OCI-LY1 (cell line): ENCODE measurements at regions not wholly inside any gene's neighbourhood (a gene's known extent, or its start where the extent isn't known, plus 50 kb on each side); places are given as distances from the start of the nearest gene placed in this dataset.

Experiments
- H2AFZ ChIP-seq: fragments of 200-600 bp; sonication (generic), shearing (Covaris generic); 2 replicates; pipeline ENCODE4 v1.6.0; 2014; ENCODE audit warnings: antibody characterized with exemption, mild to moderate bottlenecking, low read length
- H3F3A ChIP-seq: fragments of 200-600 bp; sonication (generic), shearing (Covaris generic); 2 replicates; pipeline ENCODE4 v1.6.0; 2014; ENCODE audit warnings: mild to moderate bottlenecking, antibody characterized with exemption, low read length, moderate library complexity; ENCODE audit not compliant: insufficient read depth
- H3K27ac ChIP-seq: fragments of 200-600 bp; sonication (generic); 2 replicates; pipeline ENCODE4 v1.5.1; 2014; ENCODE audit warnings: low read length, mixed run types, mild to moderate bottlenecking, low read depth; ENCODE audit not compliant: poor library complexity, severe bottlenecking
- H3K27me3 ChIP-seq: fragments of 200-600 bp; sonication (generic); 2 replicates; pipeline ENCODE4 v1.6.0; 2014; ENCODE audit warnings: antibody characterized with exemption, mild to moderate bottlenecking, low read length, moderate library complexity; ENCODE audit not compliant: insufficient read depth
- H3K36me3 ChIP-seq: fragments of 200-600 bp; sonication (generic); 2 replicates; pipeline ENCODE4 v1.6.1; 2014; ENCODE audit warnings: mild to moderate bottlenecking, antibody characterized with exemption, low read length, moderate library complexity, mixed read lengths; ENCODE audit not compliant: insufficient read depth
- H3K4me1 ChIP-seq: fragments of 200-600 bp; sonication (generic); 2 replicates; pipeline ENCODE4 v1.5.1; 2014; ENCODE audit warnings: mild to moderate bottlenecking, low read length, moderate library complexity; ENCODE audit not compliant: insufficient read depth, severe bottlenecking
- H3K4me2 ChIP-seq: fragments of 200-600 bp; sonication (generic), shearing (Covaris generic); 2 replicates; pipeline ENCODE4 v1.6.1; 2014; ENCODE audit warnings: low read length
- H3K4me3 ChIP-seq: fragments of 200-600 bp; sonication (generic); 2 replicates; pipeline ENCODE4 v1.5.1; 2014; ENCODE audit warnings: low read length, low read depth, mild to moderate bottlenecking, mixed read lengths; ENCODE audit not compliant: poor library complexity, severe bottlenecking
- H3K79me2 ChIP-seq: fragments of 200-600 bp; shearing (Covaris generic); 2 replicates; pipeline ENCODE4 v1.6.1; 2016; ENCODE audit warnings: mixed run types, low read length, mixed read lengths; ENCODE audit not compliant: insufficient read depth
- H3K9ac ChIP-seq: fragments of 200-600 bp; sonication (generic), shearing (Covaris generic); 2 replicates; pipeline ENCODE4 v1.6.1; 2014; ENCODE audit warnings: mild to moderate bottlenecking, low read length, mixed read lengths
- H3K9me2 ChIP-seq: fragments of 200-600 bp; sonication (generic), shearing (Covaris generic); 2 replicates; pipeline ENCODE4 v1.6.1; 2014; ENCODE audit warnings: low read depth, mild to moderate bottlenecking, low read length, mixed read lengths
- H3K9me3 ChIP-seq: fragments of 200-600 bp; shearing (Covaris generic); 2 replicates; pipeline ENCODE4 v1.6.1; 2014; ENCODE audit warnings: low read length, mixed read lengths
- H4K20me1 ChIP-seq: fragments of 200-600 bp; sonication (generic), shearing (Covaris generic); 2 replicates; pipeline ENCODE4 v1.6.0; 2016; ENCODE audit warnings: mild to moderate bottlenecking, low read length; ENCODE audit not compliant: insufficient read depth
- CTCF ChIP-seq: fragments of 200-600 bp; sonication (generic), shearing (Covaris generic); IDR thresholded peaks from 2 replicates; pipeline ENCODE4 v1.5.1; 2017; ENCODE audit warnings: mild to moderate bottlenecking, antibody characterized with exemption, low read length, moderate library complexity, mixed read lengths
- EZH2 ChIP-seq: fragments of 200-600 bp; sonication (generic), shearing (Covaris generic); IDR thresholded peaks from 2 replicates; pipeline ENCODE4 v1.8.0; 2017; ENCODE audit warnings: borderline replicate concordance, mixed run types, mild to moderate bottlenecking, antibody characterized with exemption, low read length, moderate library complexity, mixed read lengths

- no peaks in the 10 kb centered on the region for H3K9me2 ChIP-seq
- no peak overlapping the region for H3K4me3 ChIP-seq
- no peaks in the 10 kb centered on the region for H3K36me3 ChIP-seq
- H3K79me2 ChIP-seq: no peaks in the 10 kb centered on the region
- no peak overlapping the region for H3K4me2 ChIP-seq
- H3K9me3 ChIP-seq: no peaks in the 10 kb centered on the region
- H3K27me3 ChIP-seq: no peaks in the 10 kb centered on the region
- no peak overlapping the region for H3K9ac ChIP-seq
- H2AFZ ChIP-seq: no peak overlapping the region
- H4K20me1 ChIP-seq: no peaks in the 10 kb centered on the region
- TF ChIP-seq EZH2: no peak
- TF ChIP-seq CTCF: no peak
- no peak overlapping the region for H3K27ac ChIP-seq
- no peaks in the 10 kb centered on the region for H3K4me1 ChIP-seq
- no peaks in the 10 kb centered on the region for H3F3A ChIP-seq
Measured at GRCh38 chr4:56750231-56750630, 69.1 kb upstream of the HOPX start.

GRCh38 chr4:56748271-56748670 is 67.2 kb upstream of the HOPX start:
- no peak overlapping the region for H3K27ac ChIP-seq
- no peak overlapping the region for H3K4me3 ChIP-seq
- no peak overlapping the region for H3K9ac ChIP-seq
- H3K27me3 ChIP-seq: no peaks in the 10 kb centered on the region
- H3K36me3 ChIP-seq: no peaks in the 10 kb centered on the region
- no peak overlapping the region for H3K4me2 ChIP-seq
- H4K20me1 ChIP-seq: no peaks in the 10 kb centered on the region
- no peaks in the 10 kb centered on the region for H3K9me2 ChIP-seq
- no peak overlapping the region for H2AFZ ChIP-seq
- H3K9me3 ChIP-seq: no peaks in the 10 kb centered on the region
- TF ChIP-seq EZH2 (no peak), CTCF (no peak)
- H3F3A ChIP-seq: no peaks in the 10 kb centered on the region
- H3K4me1 ChIP-seq: no peaks in the 10 kb centered on the region
- H3K79me2 ChIP-seq: no peaks in the 10 kb centered on the region

GRCh38 chr4:56746639-56747038 is 65.5 kb upstream of the HOPX start:
- no peaks in the 10 kb centered on the region for H3K27me3 ChIP-seq
- H3K9me2 ChIP-seq: no peaks in the 10 kb centered on the region
- H4K20me1 ChIP-seq: no peaks in the 10 kb centered on the region
- H3F3A ChIP-seq: no peaks in the 10 kb centered on the region
- H3K79me2 ChIP-seq: no peaks in the 10 kb centered on the region
- H3K9ac ChIP-seq: no peak overlapping the region
- no peak overlapping the region for H2AFZ ChIP-seq
- no peaks in the 10 kb centered on the region for H3K9me3 ChIP-seq
- no peaks in the 10 kb centered on the region for H3K4me1 ChIP-seq
- no peak for TF ChIP-seq CTCF
- no peak for TF ChIP-seq EZH2
- H3K4me3 ChIP-seq: no peak overlapping the region
- H3K36me3 ChIP-seq: no peaks in the 10 kb centered on the region
- no peak overlapping the region for H3K4me2 ChIP-seq
- no peak overlapping the region for H3K27ac ChIP-seq
